ENCODE measurements at regions not wholly inside any gene's neighbourhood (a gene's known extent, or its start where the extent isn't known, plus 50 kb on each side); places are given as distances from the start of the nearest gene placed in this dataset.

DNA sequence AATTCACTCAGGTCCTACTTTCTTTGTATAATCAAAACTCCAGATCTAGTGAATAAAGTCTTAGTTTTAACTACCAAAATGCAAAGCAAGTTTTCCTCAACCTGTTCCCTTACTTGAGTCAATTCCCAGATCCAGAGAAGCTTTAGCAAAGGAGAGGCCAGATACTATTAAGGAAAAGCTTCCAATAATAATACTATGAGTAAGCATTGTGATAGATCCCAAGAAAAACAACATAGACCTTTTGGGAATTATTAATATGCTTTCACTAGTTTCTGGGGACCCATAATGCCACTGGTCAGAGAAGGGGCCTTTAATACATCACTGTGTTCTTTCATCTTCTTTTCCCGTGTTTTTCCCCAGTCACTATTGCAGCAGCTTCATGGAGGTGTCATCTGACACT, 339.9 kb upstream of the CDIN1 start:
- no peaks in the 10 kb centered on the region for H3K4me1 ChIP-seq (ENCODE audit: control extremely low read depth in 1 of 4, control insufficient read depth in 4 of 4, insufficient read depth in 4 of 4, low read length in 3 of 4)
- H3K9me3 ChIP-seq (ENCODE audit: control extremely low read depth in 1 of 5, control insufficient read depth in 4 of 5, insufficient read depth in 2 of 5, low read depth in 1 of 5, low read length in 4 of 5) = peaks cover 0 to 1% (median 0%) of the 10 kb centered on the region in 5 experiments
- WGBS (ENCODE audit: insufficient coverage) = 100% methylated on average over 1 of the region's 1 CpG
- CTCF ChIA-PET = no interaction called here
- no peak overlapping the region for H3K4me3 ChIP-seq (ENCODE audit: control insufficient read depth in 1 of 7, extremely low read depth in 1 of 7, insufficient read depth in 4 of 7, low read depth in 2 of 7, low read length in 6 of 7)
- POLR2A ChIA-PET = no interaction called here
- H3K27ac ChIP-seq (ENCODE audit: insufficient read depth in 1 of 2, low read depth in 1 of 2, low read length in 2 of 2, poor library complexity in 1 of 2, severe bottlenecking in 2 of 2) = no peak overlapping the region
- DNase-seq = no peak
- H3K36me3 ChIP-seq (ENCODE audit: control insufficient read depth in 4 of 4, insufficient read depth in 4 of 4, low read length in 3 of 4) = no peaks in the 10 kb centered on the region
- no peaks in the 10 kb centered on the region for H3K27me3 ChIP-seq (replicated peaks in 2 of 5; ENCODE audit: control insufficient read depth in 4 of 5, insufficient read depth in 5 of 5, low read length in 4 of 5)

DNA sequence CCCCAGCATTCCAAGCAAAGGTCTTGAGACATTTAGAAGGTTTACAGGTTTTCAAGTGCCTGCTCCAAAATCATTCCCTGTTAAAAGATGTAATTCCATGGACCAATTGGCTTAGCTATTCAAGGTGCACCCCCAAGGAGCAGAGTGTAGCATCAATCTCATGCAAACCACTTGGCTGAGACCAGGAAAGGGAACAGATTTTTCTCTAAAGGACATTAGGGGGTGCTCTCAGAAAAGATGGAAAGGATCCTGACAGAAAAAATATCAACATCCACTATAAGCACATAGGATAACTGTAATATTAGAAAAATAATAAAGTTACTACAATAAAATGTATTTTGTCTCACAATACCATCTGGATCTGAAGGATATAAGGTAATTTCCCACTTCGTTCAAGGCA, 328.0 kb upstream of the CDIN1 start:
- H3K36me3 ChIP-seq (ENCODE audit: control insufficient read depth in 4 of 4, insufficient read depth in 4 of 4, low read length in 3 of 4) = no peaks in the 10 kb centered on the region
- ChIA-PET POLR2A (no interaction called here), CTCF (no interaction called here)
- H3K4me1 ChIP-seq (ENCODE audit: control extremely low read depth in 1 of 4, control insufficient read depth in 4 of 4, insufficient read depth in 4 of 4, low read length in 3 of 4) = no peaks in the 10 kb centered on the region
- H3K27me3 ChIP-seq (replicated peaks in 2 of 5; ENCODE audit: control insufficient read depth in 4 of 5, insufficient read depth in 5 of 5, low read length in 4 of 5) = no peaks in the 10 kb centered on the region
- DNase-seq = no peak
- H3K9me3 ChIP-seq (ENCODE audit: control extremely low read depth in 1 of 5, control insufficient read depth in 4 of 5, insufficient read depth in 2 of 5, low read depth in 1 of 5, low read length in 4 of 5) = no peaks in the 10 kb centered on the region
- WGBS (ENCODE audit: insufficient coverage) = no CpG with 5 or more reads among the region's 1 CpG
- no peak overlapping the region for H3K4me3 ChIP-seq (ENCODE audit: control insufficient read depth in 1 of 7, extremely low read depth in 1 of 7, insufficient read depth in 4 of 7, low read depth in 2 of 7, low read length in 6 of 7)
- H3K27ac ChIP-seq (ENCODE audit: insufficient read depth in 1 of 2, low read depth in 1 of 2, low read length in 2 of 2, poor library complexity in 1 of 2, severe bottlenecking in 2 of 2) = no peak overlapping the region

GRCh38 chr15:36252146-36252711, 327.2 kb upstream of the CDIN1 start:
- DNase-seq = no peak
- Histone ChIP-seq H3K27ac (ENCODE audit: insufficient read depth in 1 of 2, low read depth in 1 of 2, low read length in 2 of 2, poor library complexity in 1 of 2, severe bottlenecking in 2 of 2) (no peak overlapping the region), H3K9me3 (ENCODE audit: control extremely low read depth in 1 of 5, control insufficient read depth in 4 of 5, insufficient read depth in 2 of 5, low read depth in 1 of 5, low read length in 4 of 5) (no peaks in the 10 kb centered on the region), H3K4me3 (ENCODE audit: control insufficient read depth in 1 of 7, extremely low read depth in 1 of 7, insufficient read depth in 4 of 7, low read depth in 2 of 7, low read length in 6 of 7) (no peak overlapping the region), H3K4me1 (ENCODE audit: control extremely low read depth in 1 of 4, control insufficient read depth in 4 of 4, insufficient read depth in 4 of 4, low read length in 3 of 4) (no peaks in the 10 kb centered on the region), H3K36me3 (ENCODE audit: control insufficient read depth in 4 of 4, insufficient read depth in 4 of 4, low read length in 3 of 4) (no peaks in the 10 kb centered on the region), H3K27me3 (replicated peaks in 2 of 5; ENCODE audit: control insufficient read depth in 4 of 5, insufficient read depth in 5 of 5, low read length in 4 of 5) (no peaks in the 10 kb centered on the region)
- 83% methylated on average over 9 of the region's 10 CpGs for WGBS (ENCODE audit: insufficient coverage)
- ChIA-PET CTCF (no interaction called here), POLR2A (no interaction called here)

DNA sequence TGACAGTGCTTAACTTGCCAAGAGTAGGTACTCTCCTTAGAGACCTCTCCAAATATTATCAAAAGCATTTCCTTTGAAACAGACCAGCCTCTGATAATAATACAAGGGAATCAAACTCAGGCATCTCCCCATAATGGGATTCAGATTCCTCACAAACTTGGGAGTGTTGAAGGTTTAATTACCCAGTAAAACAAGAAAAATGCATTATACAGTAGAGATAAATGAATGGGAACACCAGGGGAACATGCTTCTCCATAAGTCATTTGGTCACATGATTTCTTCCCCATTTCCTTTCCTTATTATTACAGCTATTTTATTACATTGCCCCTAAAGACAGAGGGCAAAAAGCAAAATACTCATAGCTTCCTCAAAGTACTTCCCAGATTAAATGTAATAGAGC, 325.0 kb upstream of the CDIN1 start:
- ChIA-PET CTCF (no interaction called here), POLR2A (interaction anchor here (0.6 kb wide), 1 partner anchor 1143 kb away, joined by 4 read pairs; no protein-coding TSS in a partner anchor)
- Histone ChIP-seq H3K4me3 (ENCODE audit: control insufficient read depth in 1 of 7, extremely low read depth in 1 of 7, insufficient read depth in 4 of 7, low read depth in 2 of 7, low read length in 6 of 7) (no peak overlapping the region), H3K27ac (ENCODE audit: insufficient read depth in 1 of 2, low read depth in 1 of 2, low read length in 2 of 2, poor library complexity in 1 of 2, severe bottlenecking in 2 of 2) (no peak overlapping the region), H3K9me3 (ENCODE audit: control extremely low read depth in 1 of 5, control insufficient read depth in 4 of 5, insufficient read depth in 2 of 5, low read depth in 1 of 5, low read length in 4 of 5) (no peaks in the 10 kb centered on the region), H3K36me3 (ENCODE audit: control insufficient read depth in 4 of 4, insufficient read depth in 4 of 4, low read length in 3 of 4) (no peaks in the 10 kb centered on the region), H3K27me3 (replicated peaks in 2 of 5; ENCODE audit: control insufficient read depth in 4 of 5, insufficient read depth in 5 of 5, low read length in 4 of 5) (no peaks in the 10 kb centered on the region), H3K4me1 (ENCODE audit: control extremely low read depth in 1 of 4, control insufficient read depth in 4 of 4, insufficient read depth in 4 of 4, low read length in 3 of 4) (no peaks in the 10 kb centered on the region)
- no peak for DNase-seq

GRCh38 chr15:36256404-36256807, 323.0 kb upstream of the CDIN1 start:
- DNase-seq = no peak
- Histone ChIP-seq H3K27ac (ENCODE audit: insufficient read depth in 1 of 2, low read depth in 1 of 2, low read length in 2 of 2, poor library complexity in 1 of 2, severe bottlenecking in 2 of 2) (no peak overlapping the region), H3K9me3 (ENCODE audit: control extremely low read depth in 1 of 5, control insufficient read depth in 4 of 5, insufficient read depth in 2 of 5, low read depth in 1 of 5, low read length in 4 of 5) (no peaks in the 10 kb centered on the region), H3K4me1 (ENCODE audit: control extremely low read depth in 1 of 4, control insufficient read depth in 4 of 4, insufficient read depth in 4 of 4, low read length in 3 of 4) (no peaks in the 10 kb centered on the region), H3K27me3 (replicated peaks in 2 of 5; ENCODE audit: control insufficient read depth in 4 of 5, insufficient read depth in 5 of 5, low read length in 4 of 5) (no peaks in the 10 kb centered on the region), H3K4me3 (ENCODE audit: control insufficient read depth in 1 of 7, extremely low read depth in 1 of 7, insufficient read depth in 4 of 7, low read depth in 2 of 7, low read length in 6 of 7) (no peak overlapping the region), H3K36me3 (ENCODE audit: control insufficient read depth in 4 of 4, insufficient read depth in 4 of 4, low read length in 3 of 4) (no peaks in the 10 kb centered on the region)
- ChIA-PET CTCF (no interaction called here), POLR2A (no interaction called here)
- no CpG with 5 or more reads among the region's 1 CpG for WGBS (ENCODE audit: insufficient coverage)

GRCh38 chr15:36263666-36264065, 315.8 kb upstream of the CDIN1 start:
- 100% methylated on average over 1 of the region's 2 CpGs for WGBS (ENCODE audit: insufficient coverage)
- H3K4me1 ChIP-seq (ENCODE audit: control extremely low read depth in 1 of 4, control insufficient read depth in 4 of 4, insufficient read depth in 4 of 4, low read length in 3 of 4) = no peaks in the 10 kb centered on the region
- no peak overlapping the region for H3K27ac ChIP-seq (ENCODE audit: insufficient read depth in 1 of 2, low read depth in 1 of 2, low read length in 2 of 2, poor library complexity in 1 of 2, severe bottlenecking in 2 of 2)
- no peaks in the 10 kb centered on the region for H3K9me3 ChIP-seq (ENCODE audit: control extremely low read depth in 1 of 5, control insufficient read depth in 4 of 5, insufficient read depth in 2 of 5, low read depth in 1 of 5, low read length in 4 of 5)
- no peaks in the 10 kb centered on the region for H3K36me3 ChIP-seq (ENCODE audit: control insufficient read depth in 4 of 4, insufficient read depth in 4 of 4, low read length in 3 of 4)
- no peaks in the 10 kb centered on the region for H3K27me3 ChIP-seq (replicated peaks in 2 of 5; ENCODE audit: control insufficient read depth in 4 of 5, insufficient read depth in 5 of 5, low read length in 4 of 5)
- H3K4me3 ChIP-seq (ENCODE audit: control insufficient read depth in 1 of 7, extremely low read depth in 1 of 7, insufficient read depth in 4 of 7, low read depth in 2 of 7, low read length in 6 of 7) = no peak overlapping the region
- ChIA-PET CTCF (interaction anchor here (0.6 kb wide), 1 partner anchor 396 kb away, joined by 5 read pairs; no protein-coding TSS in a partner anchor), POLR2A (no interaction called here)
- no peak for DNase-seq

DNA sequence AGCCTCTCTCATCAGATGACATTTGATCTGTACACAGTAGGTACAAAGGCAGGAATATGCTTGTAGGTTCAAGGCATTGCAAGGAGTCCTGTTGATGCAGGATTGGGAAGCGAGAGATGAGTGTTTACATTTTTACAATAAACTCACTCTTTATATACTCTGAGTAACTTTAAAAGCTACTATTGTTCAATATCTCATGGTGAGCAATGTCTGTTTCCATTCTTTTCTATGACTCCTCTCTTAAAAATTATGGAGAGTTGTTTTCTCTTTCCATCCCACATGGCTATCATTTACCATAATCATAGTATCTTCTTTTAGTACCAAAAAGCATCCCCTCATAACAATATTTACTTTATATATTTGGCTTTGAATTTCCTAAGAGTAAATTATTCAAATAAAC, 314.0 kb upstream of the CDIN1 start:
- ChIA-PET POLR2A (no interaction called here), CTCF (no interaction called here)
- no peak overlapping the region for H3K27ac ChIP-seq (ENCODE audit: insufficient read depth in 1 of 2, low read depth in 1 of 2, low read length in 2 of 2, poor library complexity in 1 of 2, severe bottlenecking in 2 of 2)
- DNase-seq = no peak
- H3K9me3 ChIP-seq (ENCODE audit: control extremely low read depth in 1 of 5, control insufficient read depth in 4 of 5, insufficient read depth in 2 of 5, low read depth in 1 of 5, low read length in 4 of 5) = no peaks in the 10 kb centered on the region
- H3K36me3 ChIP-seq (ENCODE audit: control insufficient read depth in 4 of 4, insufficient read depth in 4 of 4, low read length in 3 of 4) = no peaks in the 10 kb centered on the region
- H3K4me3 ChIP-seq (ENCODE audit: control insufficient read depth in 1 of 7, extremely low read depth in 1 of 7, insufficient read depth in 4 of 7, low read depth in 2 of 7, low read length in 6 of 7) = no peak overlapping the region
- no peaks in the 10 kb centered on the region for H3K27me3 ChIP-seq (replicated peaks in 2 of 5; ENCODE audit: control insufficient read depth in 4 of 5, insufficient read depth in 5 of 5, low read length in 4 of 5)
- WGBS (ENCODE audit: insufficient coverage) = no CpG with 5 or more reads among the region's 1 CpG
- H3K4me1 ChIP-seq (ENCODE audit: control extremely low read depth in 1 of 4, control insufficient read depth in 4 of 4, insufficient read depth in 4 of 4, low read length in 3 of 4) = no peaks in the 10 kb centered on the region

Measured in common myeloid progenitor, CD34-positive (primary cell).